Upper lobe of left lung (tissue), 4 donors: ENCODE measurements at regions not wholly inside any gene's neighbourhood (a gene's known extent, or its start where the extent isn't known, plus 50 kb on each side); places are given as distances from the start of the nearest gene placed in this dataset.

Source experiments
- EP300 ChIP-seq, 4 donors: sonication (generic); formaldehyde crosslinking; IDR thresholded peaks; one replicate each; pipeline ENCODE4 v1.5.1; 2017; ENCODE audit warnings: antibody characterized with exemption in 4 of 4, control low read depth in 2 of 4
- POLR2A ChIP-seq, 4 donors: fragments of 450-650 bp; IDR thresholded peaks; one replicate each; pipeline ENCODE4 v1.5.1; 2016 to 2017; ENCODE audit warnings: antibody characterized with exemption in 4 of 4, mild to moderate bottlenecking in 2 of 4
- POLR2AphosphoS5 ChIP-seq, 2 donors: sonication (generic); formaldehyde crosslinking; IDR thresholded peaks; one replicate each; pipeline ENCODE4 v1.5.1; 2017; ENCODE audit warnings: antibody characterized with exemption in 2 of 2
- TF ChIP-seq, protein P1 (sequence below), 6 experiments: fragments of 450-650 bp in 4 of 6; fragments of 200-600 bp in 2 of 6; sonication (generic) in 2 of 6; IDR thresholded peaks; one replicate each; pipeline ENCODE4 v1.5.1; 2016 to 2019; ENCODE audit warnings: antibody characterized with exemption in 6 of 6

DNA sequence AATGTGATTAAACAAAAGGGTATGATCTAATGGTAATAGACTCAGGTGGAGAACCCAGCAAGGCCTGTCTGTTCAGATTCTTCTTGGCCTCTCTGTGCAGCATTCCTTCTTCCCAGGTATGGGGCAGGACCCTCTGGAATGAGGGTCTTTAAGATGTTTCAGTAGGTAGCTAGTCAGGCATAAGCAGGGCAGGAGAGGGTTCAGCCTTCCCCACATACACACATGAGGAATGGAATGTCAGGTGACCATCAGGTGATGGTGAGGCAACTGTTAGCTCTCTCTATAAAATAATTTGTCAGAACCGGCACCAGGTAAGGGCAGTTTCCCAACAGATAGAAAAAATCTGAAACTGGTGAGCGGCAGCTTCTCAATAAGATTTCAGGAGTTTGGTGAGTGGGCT, 222.3 kb upstream of the PHYHIPL start:
- TF ChIP-seq, protein P1, sequence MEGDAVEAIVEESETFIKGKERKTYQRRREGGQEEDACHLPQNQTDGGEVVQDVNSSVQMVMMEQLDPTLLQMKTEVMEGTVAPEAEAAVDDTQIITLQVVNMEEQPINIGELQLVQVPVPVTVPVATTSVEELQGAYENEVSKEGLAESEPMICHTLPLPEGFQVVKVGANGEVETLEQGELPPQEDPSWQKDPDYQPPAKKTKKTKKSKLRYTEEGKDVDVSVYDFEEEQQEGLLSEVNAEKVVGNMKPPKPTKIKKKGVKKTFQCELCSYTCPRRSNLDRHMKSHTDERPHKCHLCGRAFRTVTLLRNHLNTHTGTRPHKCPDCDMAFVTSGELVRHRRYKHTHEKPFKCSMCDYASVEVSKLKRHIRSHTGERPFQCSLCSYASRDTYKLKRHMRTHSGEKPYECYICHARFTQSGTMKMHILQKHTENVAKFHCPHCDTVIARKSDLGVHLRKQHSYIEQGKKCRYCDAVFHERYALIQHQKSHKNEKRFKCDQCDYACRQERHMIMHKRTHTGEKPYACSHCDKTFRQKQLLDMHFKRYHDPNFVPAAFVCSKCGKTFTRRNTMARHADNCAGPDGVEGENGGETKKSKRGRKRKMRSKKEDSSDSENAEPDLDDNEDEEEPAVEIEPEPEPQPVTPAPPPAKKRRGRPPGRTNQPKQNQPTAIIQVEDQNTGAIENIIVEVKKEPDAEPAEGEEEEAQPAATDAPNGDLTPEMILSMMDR (IDR thresholded peaks at IDR 0.05) = no peak
- TF ChIP-seq POLR2A (IDR thresholded peaks at IDR 0.05) = no peak
- TF ChIP-seq POLR2AphosphoS5 (IDR thresholded peaks at IDR 0.05) = no peak
- no peak for TF ChIP-seq EP300 (IDR thresholded peaks at IDR 0.05)
